HG03460 (cell line): ENCODE measurements at regions not wholly inside any gene's neighbourhood (a gene's known extent, or its start where the extent isn't known, plus 50 kb on each side); places are given as distances from the start of the nearest gene placed in this dataset.
A peak's percentile ranks its signal among the peaks of the same experiment; 100 is the strongest.
"Not testable (repeated sequence)": the region's sequence is repeated elsewhere in the genome, so short reads cannot be mapped to it uniquely, and the experiment has no call there.

Experiments used
- ATAC-seq: cut with Tn5 transposase; IDR thresholded peaks from one replicate; pipeline ENCODE4 v1.9.1; 2021; ENCODE audit not compliant: unreplicated experiment

DNA sequence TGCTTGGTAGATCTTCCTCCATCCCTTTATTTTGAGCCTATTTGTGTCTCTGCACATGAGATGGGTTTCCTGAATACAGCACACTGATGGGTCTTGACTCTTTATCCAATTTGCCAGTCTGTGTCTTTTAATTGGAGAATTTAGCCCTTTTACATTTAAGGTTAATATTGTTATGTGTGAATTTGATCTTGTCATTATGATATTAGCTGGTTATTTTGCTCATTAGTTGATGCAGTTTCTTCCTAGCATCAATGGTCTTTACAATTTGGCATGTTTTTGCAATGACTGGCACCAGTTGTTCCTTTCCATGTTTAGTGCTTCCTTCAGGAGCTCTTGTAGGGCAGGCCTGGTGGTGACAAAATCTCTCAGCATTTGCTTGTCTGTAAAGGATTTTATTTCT lies 72.4 kb downstream of the HNRNPD start:
- ATAC-seq = not testable (repeated sequence)

GRCh38 chr4:82293304-82293703 lies 80.5 kb downstream of the HNRNPD start:
- ATAC-seq = peak; percentile 100

GRCh38 chr4:82287720-82288119 lies 86.1 kb downstream of the HNRNPD start:
- no peak for ATAC-seq

DNA sequence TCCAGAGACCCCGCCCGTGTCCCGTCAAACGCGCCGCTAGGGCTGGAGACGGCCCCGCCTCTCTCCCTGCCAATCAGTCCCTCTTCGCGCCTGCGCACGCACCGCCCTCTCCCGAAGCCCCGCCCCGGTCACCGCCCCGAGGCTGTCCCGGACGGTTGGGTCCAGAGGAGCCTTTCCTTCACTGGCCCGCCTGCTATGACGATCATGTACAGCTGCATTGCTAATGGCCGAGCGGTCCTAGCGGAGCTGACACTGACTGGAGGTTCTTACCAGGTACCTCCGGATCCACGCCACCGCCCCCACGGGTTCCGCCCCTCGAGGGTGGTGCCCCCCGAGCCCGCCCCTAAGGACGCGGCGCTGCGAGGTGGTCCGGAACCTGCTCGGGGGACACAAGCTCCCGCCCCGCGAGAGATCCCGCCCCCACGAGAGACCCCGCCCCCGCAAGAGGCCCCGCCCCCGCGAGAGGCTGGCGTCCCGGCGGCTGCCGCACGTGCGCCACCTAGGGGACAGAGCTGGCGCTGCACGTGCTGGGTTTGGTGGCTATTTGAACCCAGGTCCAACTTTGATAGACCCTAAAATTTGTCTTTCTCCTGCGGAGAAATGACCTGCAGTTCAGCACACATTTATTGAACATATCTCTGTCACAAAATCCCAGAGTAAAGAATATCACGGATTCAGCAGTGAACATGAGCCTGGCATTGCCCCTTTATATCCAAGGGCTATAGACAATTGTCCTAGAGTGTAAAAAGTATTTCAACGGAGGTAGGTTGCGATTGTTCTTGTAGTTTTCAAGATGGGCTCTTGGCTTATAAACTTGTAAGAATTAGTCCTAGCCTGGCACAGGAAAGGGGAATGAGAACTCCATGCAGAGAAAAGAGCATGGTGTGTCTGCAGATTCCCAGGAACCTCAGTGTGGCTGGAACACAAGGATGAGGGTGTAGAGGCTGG lies 88.7 kb downstream of the HNRNPD start:
- peak; percentile 100 for ATAC-seq

- ATAC-seq = no peak
Measured at GRCh38 chr4:82284475-82284857, 89.3 kb downstream of the HNRNPD start.

- no peak for ATAC-seq
Measured at GRCh38 chr4:82282875-82283274, 90.9 kb downstream of the HNRNPD start.

- ATAC-seq = not testable (repeated sequence)
Measured at GRCh38 chr4:82279550-82279949, 94.2 kb downstream of the HNRNPD start.

- no peak for ATAC-seq
Measured at GRCh38 chr4:82276332-82276640, 97.5 kb downstream of the HNRNPD start.

DNA sequence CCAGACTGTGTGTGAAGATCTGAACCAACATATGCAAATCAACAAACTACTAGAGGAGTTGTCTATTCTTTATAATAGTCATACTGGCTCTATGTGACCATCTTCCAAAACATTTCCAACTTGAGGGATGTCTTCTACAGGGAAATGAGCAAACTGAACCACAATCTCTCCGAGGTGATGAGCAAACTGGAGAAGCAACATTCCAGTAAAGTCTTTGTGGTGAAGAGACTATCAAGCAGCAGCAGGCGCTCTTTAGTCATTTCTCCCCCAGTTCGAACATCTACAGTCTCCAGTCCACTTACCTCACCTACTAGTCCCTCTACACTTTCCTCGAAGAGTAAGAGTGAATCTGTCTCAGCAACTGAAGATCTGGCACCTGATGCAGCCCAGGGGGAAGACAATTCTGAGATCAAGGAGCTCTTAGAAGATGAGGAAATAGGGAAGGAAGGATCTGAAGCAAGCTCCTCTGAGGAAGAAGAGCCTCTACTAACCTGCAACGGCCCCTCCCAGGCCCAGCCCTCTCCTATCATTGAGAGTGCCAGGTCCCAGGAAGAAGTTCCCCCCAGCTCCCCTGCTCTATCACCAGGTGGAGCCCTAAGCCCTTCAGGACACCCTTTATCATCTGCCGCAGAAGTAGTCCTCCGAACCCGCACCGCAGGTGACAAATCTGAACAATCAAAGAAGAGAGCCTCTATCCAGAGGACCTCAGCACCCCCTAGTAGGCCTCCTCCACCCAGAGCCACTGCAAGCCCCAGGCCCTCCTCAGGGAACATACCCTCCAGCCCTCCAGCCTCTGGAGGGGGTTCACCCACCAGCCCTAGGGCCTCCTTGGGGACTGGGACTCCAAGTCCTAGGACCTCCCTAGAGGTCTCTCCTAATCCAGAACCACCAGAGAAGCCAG lies 98.1 kb downstream of the HNRNPD start:
- no peak for ATAC-seq

DNA sequence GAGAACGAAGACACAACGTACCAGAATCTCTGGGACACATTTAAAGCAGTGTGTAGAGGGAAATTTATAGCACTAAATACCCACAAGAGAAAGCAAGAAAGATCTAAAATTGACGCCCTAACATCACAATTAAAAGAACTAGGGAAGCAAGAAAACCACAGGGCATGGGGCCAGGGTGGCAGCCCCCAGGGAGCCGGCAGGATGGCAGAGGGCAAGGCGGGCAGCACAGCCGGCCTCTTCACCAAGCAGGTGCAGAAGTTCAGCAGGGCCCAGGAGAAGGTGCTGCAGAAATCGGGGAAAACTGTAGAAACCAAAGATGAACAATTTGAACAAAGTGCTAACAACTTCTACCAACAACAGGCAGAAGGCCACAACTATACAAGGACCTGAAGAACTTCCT lies 99.1 kb downstream of the HNRNPD start:
- ATAC-seq = not testable (repeated sequence)

GRCh38 chr4:82272523-82272922 lies 101.3 kb downstream of the HNRNPD start:
- ATAC-seq = not testable (repeated sequence)

- not testable (repeated sequence) for ATAC-seq
Measured at GRCh38 chr4:82271915-82272480, 101.8 kb downstream of the HNRNPD start.

DNA sequence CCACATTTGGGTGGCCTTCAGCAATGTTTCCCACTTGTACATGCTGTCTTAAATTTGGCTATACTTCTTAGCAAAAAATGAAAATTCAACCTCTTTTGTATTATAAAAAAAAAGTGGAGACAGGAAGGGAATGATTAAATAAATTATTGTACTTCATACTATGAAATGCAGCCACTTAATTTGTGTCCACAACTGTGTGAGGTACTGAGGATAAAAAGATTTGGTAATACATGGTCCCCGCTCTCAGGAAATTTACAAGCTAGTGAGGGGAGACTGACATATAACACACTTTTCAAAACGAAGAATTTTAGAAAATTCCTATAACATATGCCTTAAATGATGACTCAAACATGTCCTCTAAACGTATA lies 105.0 kb downstream of the HNRNPD start:
- no peak for ATAC-seq

GRCh38 chr4:82268050-82268825 lies 105.6 kb downstream of the HNRNPD start:
- peak; percentile 61 for ATAC-seq

DNA sequence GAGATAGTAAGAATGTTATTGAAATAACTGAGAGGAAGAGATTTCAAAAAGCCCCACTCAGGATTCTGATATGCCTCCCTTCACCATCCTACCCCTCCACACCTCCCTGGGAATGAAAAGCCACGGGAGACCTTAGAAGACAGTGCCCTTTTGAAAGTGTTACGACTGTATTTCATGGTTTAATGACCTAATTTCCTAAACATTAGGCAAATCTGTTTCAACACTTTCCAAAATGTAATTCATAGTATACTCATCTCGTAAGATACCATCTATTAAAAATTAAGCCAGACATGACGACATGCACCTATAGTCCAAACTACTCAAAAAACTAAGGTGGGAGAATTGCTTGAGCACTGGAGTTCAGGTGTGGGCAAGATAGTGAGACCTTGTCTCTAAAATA lies 106.3 kb downstream of the HNRNPD start:
- ATAC-seq = no peak

DNA sequence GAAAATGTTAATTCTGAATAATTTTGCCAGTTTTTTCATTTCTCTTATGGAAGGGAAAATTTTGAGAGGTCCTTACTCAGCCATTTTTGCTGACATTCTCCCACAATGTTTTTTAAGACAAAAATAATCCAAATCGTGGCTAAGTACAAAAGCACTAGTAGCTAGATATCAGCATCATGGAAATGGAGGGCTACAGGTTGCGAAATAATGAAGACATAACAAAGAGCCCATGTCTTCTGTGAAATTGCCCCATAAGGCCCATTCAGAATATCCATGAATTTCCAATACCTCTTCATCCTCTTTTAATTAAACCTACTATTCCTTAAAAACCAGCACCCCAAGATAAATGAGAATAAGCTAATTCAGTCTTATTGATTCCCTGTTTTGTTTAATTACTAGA lies 107.4 kb downstream of the HNRNPD start:
- no peak for ATAC-seq

DNA sequence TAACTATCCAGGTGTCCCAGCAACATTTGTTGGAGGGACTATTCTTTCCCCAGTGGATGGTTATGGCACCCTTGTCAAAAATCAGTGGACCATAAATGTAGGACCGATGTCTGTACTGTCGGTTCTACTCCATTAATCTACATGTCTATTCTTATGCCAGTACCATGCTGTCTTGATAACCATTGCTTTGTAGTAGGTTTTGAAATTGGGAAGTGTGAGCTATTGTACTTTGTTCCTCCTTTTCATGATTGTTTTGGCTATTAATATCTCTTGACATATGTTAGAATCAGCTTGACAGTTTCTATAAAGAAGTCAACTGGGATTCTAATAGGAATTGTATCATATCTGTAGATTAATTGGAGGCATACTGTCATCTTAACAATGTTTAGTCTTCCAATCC lies 112.7 kb downstream of the HNRNPD start:
- no peak for ATAC-seq

- no peak for ATAC-seq
Measured at GRCh38 chr4:82260632-82261031, 113.2 kb downstream of the HNRNPD start.

- ATAC-seq = no peak
Measured at GRCh38 chr4:82256718-82257117, 117.1 kb downstream of the HNRNPD start.

DNA sequence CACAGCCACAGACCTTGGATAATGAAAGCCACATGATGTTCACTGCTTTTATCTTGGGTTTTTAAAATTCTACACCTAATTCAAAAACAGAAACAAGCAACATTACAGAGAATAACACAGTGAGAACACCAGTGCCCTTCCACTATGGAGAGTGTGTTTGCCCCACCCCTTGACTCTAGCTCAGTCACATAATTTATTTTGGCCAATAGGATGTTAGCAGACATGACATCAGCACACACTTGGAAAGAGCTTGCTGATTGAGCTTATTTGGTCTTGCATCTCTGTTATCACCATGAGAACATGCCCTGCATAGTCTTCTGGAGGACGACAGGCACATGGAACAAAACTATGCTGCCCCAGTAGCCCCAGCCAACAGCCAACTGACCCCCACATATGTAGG lies 118.1 kb downstream of the HNRNPD start:
- no peak for ATAC-seq
